ENCODE measurements at regions not wholly inside any gene's neighbourhood (a gene's known extent, or its start where the extent isn't known, plus 50 kb on each side); places are given as distances from the start of the nearest gene placed in this dataset.

DNA sequence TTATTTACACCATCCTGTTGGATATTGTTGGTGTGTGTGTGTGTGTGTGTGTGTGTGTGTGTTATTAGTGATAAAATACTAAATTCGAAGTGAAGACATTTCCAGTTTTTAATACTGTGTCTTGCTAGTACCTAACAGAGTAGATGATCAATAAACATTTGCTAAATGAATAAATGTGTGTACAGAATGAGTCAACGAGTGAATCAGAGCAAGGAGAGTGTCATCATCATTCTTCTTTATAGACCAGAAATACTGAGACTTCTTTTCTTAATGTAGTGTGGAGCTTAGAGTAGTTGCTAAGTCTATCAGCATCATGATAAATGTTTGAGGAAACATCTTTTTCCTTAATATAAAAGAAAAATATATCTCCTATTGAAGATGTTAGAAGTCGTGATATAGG lies 169.7 kb upstream of the SATB2 start:
- TF ChIP-seq, protein P1, sequence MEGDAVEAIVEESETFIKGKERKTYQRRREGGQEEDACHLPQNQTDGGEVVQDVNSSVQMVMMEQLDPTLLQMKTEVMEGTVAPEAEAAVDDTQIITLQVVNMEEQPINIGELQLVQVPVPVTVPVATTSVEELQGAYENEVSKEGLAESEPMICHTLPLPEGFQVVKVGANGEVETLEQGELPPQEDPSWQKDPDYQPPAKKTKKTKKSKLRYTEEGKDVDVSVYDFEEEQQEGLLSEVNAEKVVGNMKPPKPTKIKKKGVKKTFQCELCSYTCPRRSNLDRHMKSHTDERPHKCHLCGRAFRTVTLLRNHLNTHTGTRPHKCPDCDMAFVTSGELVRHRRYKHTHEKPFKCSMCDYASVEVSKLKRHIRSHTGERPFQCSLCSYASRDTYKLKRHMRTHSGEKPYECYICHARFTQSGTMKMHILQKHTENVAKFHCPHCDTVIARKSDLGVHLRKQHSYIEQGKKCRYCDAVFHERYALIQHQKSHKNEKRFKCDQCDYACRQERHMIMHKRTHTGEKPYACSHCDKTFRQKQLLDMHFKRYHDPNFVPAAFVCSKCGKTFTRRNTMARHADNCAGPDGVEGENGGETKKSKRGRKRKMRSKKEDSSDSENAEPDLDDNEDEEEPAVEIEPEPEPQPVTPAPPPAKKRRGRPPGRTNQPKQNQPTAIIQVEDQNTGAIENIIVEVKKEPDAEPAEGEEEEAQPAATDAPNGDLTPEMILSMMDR (IDR thresholded peaks at IDR 0.05; ENCODE audit: low read length), result no peak
- TF ChIP-seq EZH2 (IDR thresholded peaks at IDR 0.05; ENCODE audit: borderline replicate concordance, low read length), result no peak

Measured in OCI-LY1 (cell line).